ENCODE measurements at regions not wholly inside any gene's neighbourhood (a gene's known extent, or its start where the extent isn't known, plus 50 kb on each side); places are given as distances from the start of the nearest gene placed in this dataset.
"Not testable (repeated sequence)": the region's sequence is repeated elsewhere in the genome, so short reads cannot be mapped to it uniquely, and the experiment has no call there.

DNA sequence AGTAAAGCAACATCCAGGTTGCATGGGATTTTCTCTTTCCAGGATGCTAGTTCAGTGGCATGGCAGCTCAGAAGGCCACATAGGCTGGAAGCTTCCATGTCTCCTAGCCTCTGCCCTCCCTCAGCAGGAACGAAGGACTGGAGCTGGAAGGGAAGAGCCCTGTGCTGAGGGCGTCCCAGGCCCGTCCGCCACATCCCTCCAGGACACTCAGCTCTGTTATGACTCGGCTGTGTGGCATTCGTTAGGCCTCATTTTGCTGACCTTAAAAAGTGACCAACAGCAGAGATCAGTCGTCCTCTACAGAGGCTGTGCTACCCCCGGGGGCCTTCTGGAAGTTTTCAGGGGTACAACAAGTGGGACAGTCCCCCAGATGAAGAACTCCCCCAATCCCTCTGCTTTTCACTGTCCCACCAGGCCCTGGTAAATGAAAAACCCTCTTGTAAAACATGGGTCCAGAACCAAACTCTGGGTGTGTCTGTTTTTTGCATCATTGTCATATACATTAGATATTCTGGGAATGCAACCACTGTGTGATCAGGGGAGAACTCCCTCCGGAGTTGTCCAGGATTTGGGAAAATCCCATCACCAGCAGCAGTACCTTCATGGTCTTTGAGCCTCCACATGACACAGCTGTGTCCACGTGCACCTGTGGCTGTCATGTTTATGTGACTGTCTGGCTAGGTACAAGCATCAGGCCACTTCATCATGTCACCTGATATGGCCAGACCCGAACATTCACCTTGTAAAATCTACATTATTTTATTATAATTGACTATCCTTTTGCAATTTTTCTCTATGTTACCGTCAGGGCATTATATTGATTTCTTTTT lies 149.9 kb downstream of the OR4M2 start:
- peaks cover 4 to 10% (median 7%) of the 10 kb centered on the region in 4 donors for H3K4me1 Mint-ChIP-seq
- DNase-seq, result no peak
- H3K9me3 ChIP-seq (ENCODE audit: control insufficient read depth in 2 of 2, low read length in 2 of 2), result no peaks in the 10 kb centered on the region
- H3K27ac ChIP-seq (ENCODE audit: insufficient read depth, low read length, poor library complexity, severe bottlenecking), result no peak overlapping the region
- H3K27ac Mint-ChIP-seq, result peak overlapping the region in 2 of 3 donors; percentile 53
- H3K36me3 Mint-ChIP-seq, result peaks cover 5% of the 10 kb centered on the region
- H3K27me3 Mint-ChIP-seq, result peaks cover 4% of the 10 kb centered on the region
- no peak overlapping the region for H3K4me3 Mint-ChIP-seq
- peaks cover 0 to 3% (median 0%) of the 10 kb centered on the region in 7 donors for H3K9me3 Mint-ChIP-seq
- H3K36me3 ChIP-seq (ENCODE audit: control insufficient read depth, insufficient read depth, low read length), result no peaks in the 10 kb centered on the region
- no peak overlapping the region for H3K4me3 ChIP-seq (ENCODE audit: low read depth, low read length)
- no peaks in the 10 kb centered on the region for H3K4me1 ChIP-seq (ENCODE audit: control insufficient read depth, insufficient read depth, low read length, poor library complexity, severe bottlenecking)
- H3K27me3 ChIP-seq (ENCODE audit: control insufficient read depth, insufficient read depth, low read length), result no peaks in the 10 kb centered on the region
- no peak for ATAC-seq (ENCODE audit: low read depth in 2 of 2)

- peaks cover 3 to 10% (median 4%) of the 10 kb centered on the region in 4 donors for H3K4me1 Mint-ChIP-seq
- ATAC-seq (ENCODE audit: low read depth in 2 of 2) (no peak), DNase-seq (no peak)
- peaks cover 0 to 3% (median 0%) of the 10 kb centered on the region in 7 donors for H3K9me3 Mint-ChIP-seq
- H3K27me3 ChIP-seq (ENCODE audit: control insufficient read depth, insufficient read depth, low read length), result no peaks in the 10 kb centered on the region
- no peaks in the 10 kb centered on the region for H3K36me3 ChIP-seq (ENCODE audit: control insufficient read depth, insufficient read depth, low read length)
- H3K27me3 Mint-ChIP-seq, result peaks cover 4% of the 10 kb centered on the region
- peak overlapping the region in 2 of 3 donors; percentile 47 to 63 for H3K27ac Mint-ChIP-seq
- no peak overlapping the region for H3K27ac ChIP-seq (ENCODE audit: insufficient read depth, low read length, poor library complexity, severe bottlenecking)
- no peak overlapping the region for H3K4me3 ChIP-seq (ENCODE audit: low read depth, low read length)
- H3K36me3 Mint-ChIP-seq, result peaks cover 5% of the 10 kb centered on the region
- no peak overlapping the region for H3K4me3 Mint-ChIP-seq
- H3K9me3 ChIP-seq (ENCODE audit: control insufficient read depth in 2 of 2, low read length in 2 of 2), result no peaks in the 10 kb centered on the region
- no peaks in the 10 kb centered on the region for H3K4me1 ChIP-seq (ENCODE audit: control insufficient read depth, insufficient read depth, low read length, poor library complexity, severe bottlenecking)
These were observed 151.3 kb downstream of the OR4M2 start for GRCh38 chr15:22231603-22232002.

DNA sequence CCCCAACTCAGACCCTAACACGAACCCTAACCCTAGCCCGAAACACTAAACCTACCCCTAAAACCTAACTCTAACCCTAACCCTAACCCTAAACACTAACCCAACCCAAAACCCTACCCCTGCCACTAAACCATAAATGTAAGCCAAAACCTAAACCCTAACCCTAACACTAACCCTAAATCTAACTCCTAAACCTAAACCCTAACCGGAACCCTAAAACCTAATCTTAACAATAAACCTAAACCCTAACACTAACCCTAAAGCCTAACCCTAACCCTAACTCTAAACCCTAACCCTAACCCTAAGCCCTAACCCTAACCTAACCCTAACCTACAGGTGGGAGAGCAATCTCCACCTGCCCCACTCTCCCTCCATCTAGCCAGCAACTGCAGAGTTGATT lies 152.3 kb downstream of the OR4M2 start:
- Histone ChIP-seq H3K4me3 (ENCODE audit: low read depth, low read length) (no peak overlapping the region), H3K36me3 (ENCODE audit: control insufficient read depth, insufficient read depth, low read length) (no peaks in the 10 kb centered on the region), H3K27ac (ENCODE audit: insufficient read depth, low read length, poor library complexity, severe bottlenecking) (no peak overlapping the region), H3K27me3 (ENCODE audit: control insufficient read depth, insufficient read depth, low read length) (no peaks in the 10 kb centered on the region), H3K4me1 (ENCODE audit: control insufficient read depth, insufficient read depth, low read length, poor library complexity, severe bottlenecking) (no peaks in the 10 kb centered on the region), H3K9me3 (ENCODE audit: control insufficient read depth in 2 of 2, low read length in 2 of 2) (no peaks in the 10 kb centered on the region)
- no peak for ATAC-seq (ENCODE audit: low read depth in 2 of 2)
- H3K27ac Mint-ChIP-seq, result peak overlapping the region in 2 of 3 donors; percentile 1 to 71
- H3K36me3 Mint-ChIP-seq, result peaks cover 5% of the 10 kb centered on the region
- H3K9me3 Mint-ChIP-seq, result peaks cover 0 to 3% (median 0%) of the 10 kb centered on the region in 7 donors
- no peak for DNase-seq
- H3K27me3 Mint-ChIP-seq, result peaks cover 3% of the 10 kb centered on the region
- no peak overlapping the region for H3K4me3 Mint-ChIP-seq
- peaks cover 3 to 9% (median 5%) of the 10 kb centered on the region in 4 donors for H3K4me1 Mint-ChIP-seq

DNA sequence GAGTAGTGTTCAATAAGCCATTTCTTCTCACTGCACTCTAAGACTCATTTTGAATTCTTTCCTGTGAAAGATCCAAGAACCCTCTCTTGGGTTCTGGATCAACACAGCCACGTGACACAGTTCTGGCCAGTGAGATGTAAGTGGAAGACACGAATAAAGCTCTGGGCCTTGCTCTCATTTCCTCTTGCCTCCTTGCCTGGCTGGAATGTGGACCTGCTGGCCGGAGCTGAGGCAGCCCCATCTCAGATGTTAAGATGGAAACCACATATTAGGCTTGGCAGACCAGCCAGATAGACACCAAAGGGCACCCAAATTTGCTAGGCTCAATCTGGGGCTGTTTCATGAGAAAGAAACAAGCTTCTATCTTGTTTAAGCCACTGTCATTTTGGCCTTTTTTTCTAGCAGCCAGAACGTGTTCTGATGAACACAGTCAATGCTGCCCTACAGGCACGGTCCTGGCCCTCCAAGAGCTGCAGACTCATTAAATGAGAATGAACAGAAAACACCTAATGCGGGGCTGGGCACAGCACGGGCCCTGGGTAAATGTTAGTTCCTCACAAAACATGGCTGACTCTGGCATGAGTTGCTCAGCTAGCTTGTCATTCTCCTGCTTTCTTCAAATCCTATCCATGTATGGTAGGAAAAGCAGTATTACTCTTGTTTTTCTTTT lies 155.1 kb downstream of the OR4M2 start:
- not testable (repeated sequence) for H3K36me3 Mint-ChIP-seq; H3K4me1 ChIP-seq (ENCODE audit: control insufficient read depth, insufficient read depth, low read length, poor library complexity, severe bottlenecking); H3K4me3 Mint-ChIP-seq; H3K27ac ChIP-seq (ENCODE audit: insufficient read depth, low read length, poor library complexity, severe bottlenecking); H3K27me3 ChIP-seq (ENCODE audit: control insufficient read depth, insufficient read depth, low read length); H3K27ac Mint-ChIP-seq; ATAC-seq (ENCODE audit: low read depth in 2 of 2); DNase-seq; H3K27me3 Mint-ChIP-seq; H3K9me3 Mint-ChIP-seq; H3K36me3 ChIP-seq (ENCODE audit: control insufficient read depth, insufficient read depth, low read length); H3K9me3 ChIP-seq (ENCODE audit: control insufficient read depth in 2 of 2, low read length in 2 of 2); H3K4me3 ChIP-seq (ENCODE audit: low read depth, low read length)
- peaks cover 4 to 26% (median 11%) of the 10 kb centered on the region in 4 donors for H3K4me1 Mint-ChIP-seq

GRCh38 chr15:22236469-22236868 lies 156.1 kb downstream of the OR4M2 start:
- Mint-ChIP-seq H3K9me3 (peaks cover 0 to 3% (median 0%) of the 10 kb centered on the region in 7 donors), H3K27ac (peak overlapping the region in 2 of 3 donors; percentile 7 to 68), H3K36me3 (peaks cover 5% of the 10 kb centered on the region), H3K4me3 (no peak overlapping the region), H3K4me1 (peaks cover 0 to 22% (median 7%) of the 10 kb centered on the region in 4 donors), H3K27me3 (peaks cover 6% of the 10 kb centered on the region)
- Histone ChIP-seq H3K36me3 (ENCODE audit: control insufficient read depth, insufficient read depth, low read length) (no peaks in the 10 kb centered on the region), H3K4me1 (ENCODE audit: control insufficient read depth, insufficient read depth, low read length, poor library complexity, severe bottlenecking) (peaks cover 8% of the 10 kb centered on the region), H3K9me3 (ENCODE audit: control insufficient read depth in 2 of 2, low read length in 2 of 2) (no peaks in the 10 kb centered on the region), H3K27me3 (ENCODE audit: control insufficient read depth, insufficient read depth, low read length) (no peaks in the 10 kb centered on the region), H3K27ac (ENCODE audit: insufficient read depth, low read length, poor library complexity, severe bottlenecking) (no peak overlapping the region), H3K4me3 (ENCODE audit: low read depth, low read length) (no peak overlapping the region)
- ATAC-seq (ENCODE audit: low read depth in 2 of 2), result no peak
- no peak for DNase-seq

- H3K36me3 Mint-ChIP-seq, result peaks cover under 1% of the 10 kb centered on the region
- H3K9me3 Mint-ChIP-seq, result peaks cover 0 to 3% (median 0%) of the 10 kb centered on the region in 7 donors
- Histone ChIP-seq H3K4me3 (ENCODE audit: low read depth, low read length) (no peak overlapping the region), H3K36me3 (ENCODE audit: control insufficient read depth, insufficient read depth, low read length) (no peaks in the 10 kb centered on the region), H3K9me3 (ENCODE audit: control insufficient read depth in 2 of 2, low read length in 2 of 2) (no peaks in the 10 kb centered on the region), H3K27ac (ENCODE audit: insufficient read depth, low read length, poor library complexity, severe bottlenecking) (no peak overlapping the region), H3K4me1 (ENCODE audit: control insufficient read depth, insufficient read depth, low read length, poor library complexity, severe bottlenecking) (peaks cover 8% of the 10 kb centered on the region), H3K27me3 (ENCODE audit: control insufficient read depth, insufficient read depth, low read length) (no peaks in the 10 kb centered on the region)
- ATAC-seq (ENCODE audit: low read depth in 2 of 2), result no peak
- peaks cover 6% of the 10 kb centered on the region for H3K27me3 Mint-ChIP-seq
- no peak overlapping the region for H3K4me3 Mint-ChIP-seq
- H3K4me1 Mint-ChIP-seq, result peaks cover 0 to 20% (median 7%) of the 10 kb centered on the region in 4 donors
- peak overlapping the region in 1 of 3 donors; percentile 62 for H3K27ac Mint-ChIP-seq
- DNase-seq, result no peak
These were observed 157.6 kb downstream of the OR4M2 start for GRCh38 chr15:22237891-22238275.

GRCh38 chr15:22238276-22238958 lies 158.1 kb downstream of the OR4M2 start:
- Mint-ChIP-seq H3K4me1 (peaks cover 0 to 20% (median 8%) of the 10 kb centered on the region in 4 donors), H3K27ac (peak overlapping the region in 1 of 3 donors; percentile 62), H3K4me3 (peak overlapping the region in 1 of 4 donors; percentile 15)
- ATAC-seq (ENCODE audit: low read depth in 2 of 2); H3K4me1 ChIP-seq (ENCODE audit: control insufficient read depth, insufficient read depth, low read length, poor library complexity, severe bottlenecking); H3K27me3 Mint-ChIP-seq; H3K36me3 Mint-ChIP-seq; H3K36me3 ChIP-seq (ENCODE audit: control insufficient read depth, insufficient read depth, low read length); H3K9me3 ChIP-seq (ENCODE audit: control insufficient read depth in 2 of 2, low read length in 2 of 2); H3K4me3 ChIP-seq (ENCODE audit: low read depth, low read length); H3K27me3 ChIP-seq (ENCODE audit: control insufficient read depth, insufficient read depth, low read length); H3K9me3 Mint-ChIP-seq; DNase-seq; H3K27ac ChIP-seq (ENCODE audit: insufficient read depth, low read length, poor library complexity, severe bottlenecking): not testable (repeated sequence)

All from CD4-positive, CD25-positive, alpha-beta regulatory T cell (primary cell).